Tibial artery (tissue), 4 donors: ENCODE measurements at regions not wholly inside any gene's neighbourhood (a gene's known extent, or its start where the extent isn't known, plus 50 kb on each side); places are given as distances from the start of the nearest gene placed in this dataset.
A peak's percentile ranks its signal among the peaks of the same experiment; 100 is the strongest.

Experiments
- DNase-seq, 2 donors: peaks; one replicate each; pipeline ENCODE4 v3.0.0-alpha.2; 2019
- H3K27ac ChIP-seq, 2 donors: fragments of 200-600 bp; sonication (generic) in 1 of 2; 1 replicate in 1 of 2; 2 replicates in 1 of 2; pipeline ENCODE4 v1.5.1; 2018 to 2019; ENCODE audit warnings: mild to moderate bottlenecking in 1 of 2
- H3K27me3 ChIP-seq, 2 donors: fragments of 200-600 bp; sonication (generic) in 1 of 2; one replicate each; pipeline versions ENCODE4 v1.5.1 to v1.6.0; 2016 to 2019
- H3K36me3 ChIP-seq, 3 donors: fragments of 200-600 bp; sonication (generic) in 2 of 3; one replicate each; pipeline ENCODE4 v1.5.1; 2016 to 2019; ENCODE audit warnings: mild to moderate bottlenecking in 2 of 3
- H3K4me1 ChIP-seq, 4 donors: fragments of 200-600 bp; sonication (generic) in 2 of 4; 1 replicate in 3 of 4; 2 replicates in 1 of 4; pipeline ENCODE4 v1.5.1; 2016 to 2019
- H3K4me3 ChIP-seq, 2 donors: fragments of 200-600 bp; sonication (generic) in 1 of 2; 1 replicate in 1 of 2; 2 replicates in 1 of 2; pipeline ENCODE4 v1.5.1; 2018 to 2019; ENCODE audit warnings: mild to moderate bottlenecking in 2 of 2
- H3K9me3 ChIP-seq, 3 donors: fragments of 200-600 bp; sonication (generic) in 1 of 3; one replicate each; pipeline ENCODE4 v1.5.1; 2016 to 2019
- CTCF ChIP-seq, 2 experiments: fragments of 200-600 bp in 1 of 2; fragments of 450-650 bp in 1 of 2; IDR thresholded peaks; one replicate each; pipeline ENCODE4 v1.5.1; 2017 to 2019; ENCODE audit warnings: antibody characterized with exemption in 2 of 2, mild to moderate bottlenecking in 1 of 2, moderate library complexity in 1 of 2
- intact Hi-C: fragments of 100-400 bp; cut with DNase I; formaldehyde crosslinking; loops from one replicate; pipeline ENCODE4 v1.15.0; 2023; ENCODE audit warnings: low total_unique reads

- H3K4me3 ChIP-seq: no peak overlapping the region
- H3K27ac ChIP-seq: no peak overlapping the region
- H3K4me1 ChIP-seq: no peaks in the 10 kb centered on the region
- peak in 1 of 2 donors; percentile 59 for DNase-seq
- peaks cover 0 to 4% (median 0%) of the 10 kb centered on the region in 3 donors for H3K9me3 ChIP-seq
- peaks cover 0 to 4% of the 10 kb centered on the region in 2 donors for H3K27me3 ChIP-seq
- H3K36me3 ChIP-seq: no peaks in the 10 kb centered on the region
- intact Hi-C loops: no loop called here
- TF ChIP-seq CTCF (IDR thresholded peaks at IDR 0.05): no peak
Observed at GRCh38 chr7:109094-109493, 83.3 kb upstream of the FAM20C start.

GRCh38 chr7:109898-110556, 82.3 kb upstream of the FAM20C start:
- H3K9me3 ChIP-seq: peaks cover 0 to 4% (median 0%) of the 10 kb centered on the region in 3 donors
- no peak overlapping the region for H3K4me3 ChIP-seq
- no peaks in the 10 kb centered on the region for H3K36me3 ChIP-seq
- TF ChIP-seq CTCF (IDR thresholded peaks at IDR 0.05): no peak
- H3K27me3 ChIP-seq: peaks cover 0 to 4% of the 10 kb centered on the region in 2 donors
- H3K4me1 ChIP-seq: no peaks in the 10 kb centered on the region
- no peak overlapping the region for H3K27ac ChIP-seq
- intact Hi-C loops: no loop called here
- no peak for DNase-seq

- no peaks in the 10 kb centered on the region for H3K4me1 ChIP-seq
- DNase-seq: peak in 1 of 2 donors; percentile 46
Observed at GRCh38 chr7:110557-111232, 81.7 kb upstream of the FAM20C start.

GRCh38 chr7:111591-111990, 80.8 kb upstream of the FAM20C start:
- Histone ChIP-seq H3K4me1 (no peaks in the 10 kb centered on the region), H3K27ac (no peak overlapping the region), H3K36me3 (no peaks in the 10 kb centered on the region), H3K4me3 (no peak overlapping the region), H3K27me3 (peaks cover 0 to 4% of the 10 kb centered on the region in 2 donors), H3K9me3 (peaks cover 0 to 4% (median 0%) of the 10 kb centered on the region in 3 donors)
- DNase-seq: no peak
- intact Hi-C loops: no loop called here
- TF ChIP-seq CTCF (IDR thresholded peaks at IDR 0.05): no peak

More at GRCh38 chr7:110557-111232, 81.7 kb upstream of the FAM20C start:
- Histone ChIP-seq H3K4me3 (no peak overlapping the region), H3K9me3 (peaks cover 0 to 4% (median 0%) of the 10 kb centered on the region in 3 donors), H3K36me3 (no peaks in the 10 kb centered on the region), H3K27ac (no peak overlapping the region), H3K27me3 (peaks cover 0 to 4% of the 10 kb centered on the region in 2 donors)
- intact Hi-C loops: no loop called here
- no peak for TF ChIP-seq CTCF (IDR thresholded peaks at IDR 0.05)

GRCh38 chr7:112881-113280, 79.5 kb upstream of the FAM20C start:
- H3K4me1 ChIP-seq: no peaks in the 10 kb centered on the region

More at GRCh38 chr7:112881-113280, 79.5 kb upstream of the FAM20C start:
- Histone ChIP-seq H3K9me3 (peaks cover 0 to 4% (median 0%) of the 10 kb centered on the region in 3 donors), H3K27me3 (peaks cover 0 to 4% of the 10 kb centered on the region in 2 donors), H3K27ac (no peak overlapping the region), H3K36me3 (no peaks in the 10 kb centered on the region), H3K4me3 (no peak overlapping the region)
- intact Hi-C loops: no loop called here
- TF ChIP-seq CTCF (IDR thresholded peaks at IDR 0.05): no peak
- DNase-seq: no peak
